ENCODE measurements at regions not wholly inside any gene's neighbourhood (a gene's known extent, or its start where the extent isn't known, plus 50 kb on each side); places are given as distances from the start of the nearest gene placed in this dataset.

- Histone ChIP-seq H3K27ac (no peak overlapping the region), H3K27me3 (no peaks in the 10 kb centered on the region), H3K4me2 (peak overlapping the region; percentile 1; the same call in 1 of the 2 replicates), H3K9me3 (no peaks in the 10 kb centered on the region), H3K4me3 (no peak overlapping the region), H4K20me1 (no peaks in the 10 kb centered on the region), H3K9ac (no peak overlapping the region), H3K36me3 (no peaks in the 10 kb centered on the region), H3K4me1 (peaks cover 9% of the 10 kb centered on the region)
- TF ChIP-seq Cebpa-rat (IDR thresholded peaks at IDR 0.05) = peak; percentile 82; the same call in 1 of the 2 replicates
Measured at GRCh38 chr15:35624881-35625280, 78.9 kb upstream of the DPH6 start.

- no peaks in the 10 kb centered on the region for H4K20me1 ChIP-seq
- no peaks in the 10 kb centered on the region for H3K27me3 ChIP-seq
- H3K4me2 ChIP-seq = no peak overlapping the region
- H3K4me3 ChIP-seq = no peak overlapping the region
- H3K4me1 ChIP-seq = peaks cover 9% of the 10 kb centered on the region
- H3K36me3 ChIP-seq = no peaks in the 10 kb centered on the region
- TF ChIP-seq Cebpa-rat (IDR thresholded peaks at IDR 0.05) = no peak
- no peaks in the 10 kb centered on the region for H3K9me3 ChIP-seq
- no peak overlapping the region for H3K27ac ChIP-seq
- H3K9ac ChIP-seq = no peak overlapping the region
Measured at GRCh38 chr15:35626571-35627318, 80.8 kb upstream of the DPH6 start.

GRCh38 chr15:35627696-35628095 lies 81.7 kb upstream of the DPH6 start:
- H3K27me3 ChIP-seq = no peaks in the 10 kb centered on the region
- no peak overlapping the region for H3K27ac ChIP-seq
- H3K4me1 ChIP-seq = peaks cover 9% of the 10 kb centered on the region
- no peak overlapping the region for H3K4me3 ChIP-seq
- no peak overlapping the region for H3K9ac ChIP-seq
- H3K4me2 ChIP-seq = no peak overlapping the region
- H4K20me1 ChIP-seq = no peaks in the 10 kb centered on the region
- TF ChIP-seq Cebpa-rat (IDR thresholded peaks at IDR 0.05) = no peak
- H3K9me3 ChIP-seq = no peaks in the 10 kb centered on the region
- no peaks in the 10 kb centered on the region for H3K36me3 ChIP-seq

DNA sequence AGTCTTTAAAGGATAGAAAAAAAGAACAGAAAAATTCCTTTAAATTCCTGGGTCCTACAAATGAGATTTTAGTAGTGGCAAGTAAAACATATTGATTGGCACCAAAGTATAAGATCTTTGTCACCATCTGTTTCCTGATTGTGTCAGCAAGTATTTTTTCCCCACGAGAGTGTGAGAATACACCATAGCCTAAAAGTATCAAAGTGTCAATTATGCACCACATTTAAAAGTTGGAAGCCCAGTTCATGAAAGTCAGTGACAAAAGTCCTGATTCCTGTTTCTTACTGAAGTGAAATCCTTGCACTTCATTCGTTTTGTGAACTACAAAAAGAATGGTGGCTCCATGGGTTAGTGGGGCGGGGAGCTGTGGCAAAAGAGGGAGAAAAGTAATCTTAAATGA lies 83.8 kb upstream of the DPH6 start:
- no peak overlapping the region for H3K27ac ChIP-seq
- no peak overlapping the region for H3K9ac ChIP-seq
- H3K4me1 ChIP-seq = peaks cover 5% of the 10 kb centered on the region
- TF ChIP-seq Cebpa-rat (IDR thresholded peaks at IDR 0.05) = no peak
- H3K4me2 ChIP-seq = no peak overlapping the region
- H3K27me3 ChIP-seq = no peaks in the 10 kb centered on the region
- no peaks in the 10 kb centered on the region for H4K20me1 ChIP-seq
- H3K4me3 ChIP-seq = no peak overlapping the region
- no peaks in the 10 kb centered on the region for H3K9me3 ChIP-seq
- no peaks in the 10 kb centered on the region for H3K36me3 ChIP-seq

DNA sequence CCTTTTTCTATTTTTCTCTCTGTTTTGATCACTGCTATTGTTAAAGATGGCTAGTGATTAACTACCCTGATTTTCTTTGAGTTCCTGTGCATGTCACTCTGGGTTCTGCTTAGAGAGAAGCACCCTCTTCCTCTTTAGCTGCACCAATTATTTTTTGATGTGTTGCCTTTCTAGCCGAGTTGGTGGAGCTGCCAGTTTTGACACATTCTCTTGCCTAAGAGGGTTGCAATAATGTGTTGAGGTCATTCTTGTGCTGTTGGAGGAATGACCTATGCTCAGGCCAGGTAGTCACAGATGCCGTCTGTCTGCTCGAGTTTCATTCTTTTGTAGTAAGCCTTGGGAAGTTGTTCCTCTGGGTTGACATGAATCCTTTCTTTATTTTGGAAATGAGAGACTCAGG lies 84.6 kb upstream of the DPH6 start:
- Histone ChIP-seq H3K9ac (no peak overlapping the region), H3K9me3 (no peaks in the 10 kb centered on the region), H3K27me3 (no peaks in the 10 kb centered on the region), H3K4me3 (no peak overlapping the region), H3K4me2 (no peak overlapping the region), H3K36me3 (no peaks in the 10 kb centered on the region), H3K27ac (no peak overlapping the region), H4K20me1 (no peaks in the 10 kb centered on the region), H3K4me1 (no peaks in the 10 kb centered on the region)
- TF ChIP-seq Cebpa-rat (IDR thresholded peaks at IDR 0.05) = no peak

GRCh38 chr15:35630985-35631384 lies 85.0 kb upstream of the DPH6 start:
- Histone ChIP-seq H4K20me1 (no peaks in the 10 kb centered on the region), H3K36me3 (no peaks in the 10 kb centered on the region), H3K4me3 (no peak overlapping the region), H3K9ac (no peak overlapping the region), H3K4me1 (no peaks in the 10 kb centered on the region), H3K27me3 (no peaks in the 10 kb centered on the region), H3K4me2 (no peak overlapping the region), H3K27ac (no peak overlapping the region), H3K9me3 (no peaks in the 10 kb centered on the region)
- TF ChIP-seq Cebpa-rat (IDR thresholded peaks at IDR 0.05) = no peak

DNA sequence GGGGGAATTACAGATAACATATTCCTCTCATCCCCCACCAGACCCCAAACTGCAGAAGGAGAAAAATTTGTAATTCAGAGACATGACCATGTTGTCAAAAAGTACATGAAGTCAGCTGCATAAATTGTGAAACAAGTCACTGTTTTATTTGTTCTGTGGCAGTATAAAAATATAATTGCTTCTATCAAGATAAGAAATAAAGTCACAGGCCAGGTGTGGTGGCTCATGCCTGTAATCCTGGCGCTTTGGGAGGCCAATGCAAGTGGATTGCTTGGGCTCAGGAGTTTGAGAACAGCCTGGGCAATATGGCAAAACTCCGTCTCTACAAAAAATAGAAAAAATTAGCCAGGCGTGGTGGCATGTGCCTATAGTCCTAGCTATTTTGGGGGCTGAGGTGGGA lies 87.7 kb upstream of the DPH6 start:
- Histone ChIP-seq H3K4me1 (no peaks in the 10 kb centered on the region), H3K9me3 (no peaks in the 10 kb centered on the region), H4K20me1 (no peaks in the 10 kb centered on the region), H3K4me2 (no peak overlapping the region), H3K4me3 (no peak overlapping the region), H3K36me3 (no peaks in the 10 kb centered on the region), H3K9ac (no peak overlapping the region), H3K27ac (no peak overlapping the region), H3K27me3 (no peaks in the 10 kb centered on the region)
- no peak for TF ChIP-seq Cebpa-rat (IDR thresholded peaks at IDR 0.05)

DNA sequence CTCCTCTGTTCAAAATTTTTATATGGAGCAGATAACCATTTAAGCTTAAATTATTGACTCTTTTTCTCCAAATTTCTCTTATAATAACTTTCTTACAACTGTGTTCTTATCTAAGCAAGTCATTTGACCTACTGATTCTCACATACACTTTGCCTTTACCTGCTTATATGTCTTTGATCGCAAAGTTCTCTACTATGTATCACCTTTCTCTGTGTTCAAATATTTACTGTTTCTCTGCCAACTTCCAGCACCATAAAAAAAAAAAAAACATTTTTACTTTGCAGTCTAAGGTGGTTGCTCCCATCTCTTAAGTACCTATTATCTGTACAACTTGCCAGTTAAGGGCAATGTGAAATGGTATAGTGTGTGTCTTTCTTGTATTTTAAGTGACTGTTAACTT lies 100.8 kb upstream of the DPH6 start:
- Histone ChIP-seq H3K36me3 (no peaks in the 10 kb centered on the region), H4K20me1 (no peaks in the 10 kb centered on the region), H3K9ac (no peak overlapping the region), H3K27me3 (no peaks in the 10 kb centered on the region), H3K27ac (no peak overlapping the region), H3K4me1 (no peaks in the 10 kb centered on the region), H3K4me2 (no peak overlapping the region), H3K4me3 (no peak overlapping the region), H3K9me3 (no peaks in the 10 kb centered on the region)
- no peak for TF ChIP-seq Cebpa-rat (IDR thresholded peaks at IDR 0.05)

DNA sequence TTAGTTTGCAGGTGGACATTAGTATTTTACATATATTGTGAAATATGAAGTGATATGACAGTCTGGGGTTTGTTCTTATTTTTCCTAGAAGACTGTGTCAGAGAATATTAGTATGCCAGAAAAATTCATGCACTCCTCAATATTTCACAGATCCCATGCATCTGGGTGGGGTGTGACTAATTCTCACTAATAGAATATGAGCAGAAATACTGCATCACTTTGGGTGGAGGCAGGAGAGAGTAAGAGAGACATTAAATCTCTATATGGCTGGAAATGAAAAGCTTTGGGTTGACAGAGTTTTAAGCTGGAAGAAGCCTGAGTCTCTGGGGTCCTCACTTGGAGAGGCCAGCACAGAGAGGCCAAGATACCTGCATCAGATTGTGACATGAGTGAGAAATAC lies 101.3 kb upstream of the DPH6 start:
- H3K4me3 ChIP-seq = no peak overlapping the region
- H3K9me3 ChIP-seq = no peaks in the 10 kb centered on the region
- H4K20me1 ChIP-seq = no peaks in the 10 kb centered on the region
- no peak overlapping the region for H3K4me2 ChIP-seq
- no peaks in the 10 kb centered on the region for H3K27me3 ChIP-seq
- H3K4me1 ChIP-seq = no peaks in the 10 kb centered on the region
- TF ChIP-seq Cebpa-rat (IDR thresholded peaks at IDR 0.05) = no peak
- H3K27ac ChIP-seq = no peak overlapping the region
- H3K9ac ChIP-seq = no peak overlapping the region
- no peaks in the 10 kb centered on the region for H3K36me3 ChIP-seq

GRCh38 chr15:35648941-35649340 lies 103.0 kb upstream of the DPH6 start:
- no peak for TF ChIP-seq Cebpa-rat (IDR thresholded peaks at IDR 0.05)
- Histone ChIP-seq H3K36me3 (no peaks in the 10 kb centered on the region), H3K9me3 (no peaks in the 10 kb centered on the region), H3K27ac (no peak overlapping the region), H3K4me3 (no peak overlapping the region), H3K27me3 (no peaks in the 10 kb centered on the region), H3K4me2 (no peak overlapping the region), H3K4me1 (no peaks in the 10 kb centered on the region), H3K9ac (no peak overlapping the region), H4K20me1 (no peaks in the 10 kb centered on the region)

GRCh38 chr15:35649575-35649974 lies 103.6 kb upstream of the DPH6 start:
- Histone ChIP-seq H3K36me3 (no peaks in the 10 kb centered on the region), H3K27me3 (no peaks in the 10 kb centered on the region), H3K9me3 (no peaks in the 10 kb centered on the region), H3K4me1 (no peaks in the 10 kb centered on the region), H4K20me1 (no peaks in the 10 kb centered on the region), H3K4me2 (no peak overlapping the region), H3K27ac (no peak overlapping the region), H3K4me3 (no peak overlapping the region), H3K9ac (no peak overlapping the region)
- no peak for TF ChIP-seq Cebpa-rat (IDR thresholded peaks at IDR 0.05)
